ENCODE measurements at regions not wholly inside any gene's neighbourhood (a gene's known extent, or its start where the extent isn't known, plus 50 kb on each side); places are given as distances from the start of the nearest gene placed in this dataset.

GRCh38 chr20:21633829-21634228 is 71.6 kb upstream of the PAX1 start:
- ChIA-PET POLR2A (no interaction called here), CTCF (no interaction called here)
- Histone ChIP-seq H2AFZ (ENCODE audit: low read depth, low read length) (no peak overlapping the region), H3K9ac (replicated peaks; ENCODE audit: extremely low read depth, insufficient read depth, low read length) (no peak overlapping the region), H3K36me3 (ENCODE audit: control insufficient read depth in 2 of 2, extremely low read depth in 1 of 2, insufficient read depth in 2 of 2, low read length in 2 of 2) (no peaks in the 10 kb centered on the region), H3K9me3 (replicated peaks; ENCODE audit: control insufficient read depth, insufficient read depth, low read length) (peaks cover 2% of the 10 kb centered on the region), H3K4me1 (ENCODE audit: control insufficient read depth, extremely low read depth, insufficient read depth, low read length) (no peaks in the 10 kb centered on the region), H3K9me1 (replicated peaks; ENCODE audit: control insufficient read depth, extremely low read depth, insufficient read depth, low read length) (no peaks in the 10 kb centered on the region), H3K27ac (ENCODE audit: insufficient read depth, low read depth, low read length) (no peak overlapping the region), H3K4me3 (replicated peaks in 1 of 3; ENCODE audit: insufficient read depth in 1 of 3, low read depth in 1 of 3, low read length in 3 of 3) (no peak overlapping the region), H3K27me3 (ENCODE audit: control insufficient read depth in 2 of 2, insufficient read depth in 2 of 2, low read length in 2 of 2) (no peaks in the 10 kb centered on the region), H4K20me1 (replicated peaks; ENCODE audit: control insufficient read depth, extremely low read depth, insufficient read depth, low read length) (no peaks in the 10 kb centered on the region), H3K79me2 (ENCODE audit: control insufficient read depth, insufficient read depth, low read length) (no peaks in the 10 kb centered on the region), H3K4me2 (ENCODE audit: insufficient read depth, low read length) (no peak overlapping the region)
- TF ChIP-seq EZH2 (IDR thresholded peaks at IDR 0.05; ENCODE audit: borderline replicate concordance, low read depth, low read length, severe bottlenecking), result no peak
- no peak for TF ChIP-seq MYC (IDR thresholded peaks at IDR 0.05; ENCODE audit: low read depth, low read length)
- no peak for TF ChIP-seq GATA2 (IDR thresholded peaks at IDR 0.05; ENCODE audit: insufficient read depth, insufficient read length, low read depth, low read length)
- TF ChIP-seq, protein P1, sequence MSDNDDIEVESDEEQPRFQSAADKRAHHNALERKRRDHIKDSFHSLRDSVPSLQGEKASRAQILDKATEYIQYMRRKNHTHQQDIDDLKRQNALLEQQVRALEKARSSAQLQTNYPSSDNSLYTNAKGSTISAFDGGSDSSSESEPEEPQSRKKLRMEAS (IDR thresholded peaks at IDR 0.05; ENCODE audit: insufficient read depth, insufficient read length), result no peak
- no peak for TF ChIP-seq CTCF (IDR thresholded peaks at IDR 0.05; ENCODE audit: extremely low read depth in 1 of 2, insufficient read depth in 1 of 2, low read depth in 1 of 2, low read length in 2 of 2)
- no peak for TF ChIP-seq JUN (IDR thresholded peaks at IDR 0.05; ENCODE audit: borderline replicate concordance, insufficient read depth, insufficient read length, low read depth)
- TF ChIP-seq POLR2A (IDR thresholded peaks at IDR 0.05; ENCODE audit: low read depth, low read length), result no peak
- TF ChIP-seq FOS (IDR thresholded peaks at IDR 0.05; ENCODE audit: borderline replicate concordance, insufficient read depth, low read length), result no peak
- TF ChIP-seq POLR2AphosphoS5 (IDR thresholded peaks at IDR 0.05; ENCODE audit: insufficient read depth, low read depth, low read length), result no peak
- DNase-seq (ENCODE audit: low read depth, low spot score) (no peak), FAIRE-seq (no peak)
- intact Hi-C loops (cut with micrococcal nuclease), result no loop called here
- dilution Hi-C loops (cut with MboI; ENCODE audit: extremely low pct_ligation_motif_present, low sequenced_read_pairs), result no loop called here
- no TSS peak for BruUV-seq (replicated peaks)
